GM18907 (cell line): ENCODE measurements at regions not wholly inside any gene's neighbourhood (a gene's known extent, or its start where the extent isn't known, plus 50 kb on each side); places are given as distances from the start of the nearest gene placed in this dataset.
"Not testable (repeated sequence)": the region's sequence is repeated elsewhere in the genome, so short reads cannot be mapped to it uniquely, and the experiment has no call there.

Experiments used
- ATAC-seq: cut with Tn5 transposase; IDR thresholded peaks from one replicate; pipeline ENCODE4 v1.9.1; 2021; ENCODE audit warnings: mild to moderate bottlenecking, moderate library complexity; ENCODE audit not compliant: unreplicated experiment

DNA sequence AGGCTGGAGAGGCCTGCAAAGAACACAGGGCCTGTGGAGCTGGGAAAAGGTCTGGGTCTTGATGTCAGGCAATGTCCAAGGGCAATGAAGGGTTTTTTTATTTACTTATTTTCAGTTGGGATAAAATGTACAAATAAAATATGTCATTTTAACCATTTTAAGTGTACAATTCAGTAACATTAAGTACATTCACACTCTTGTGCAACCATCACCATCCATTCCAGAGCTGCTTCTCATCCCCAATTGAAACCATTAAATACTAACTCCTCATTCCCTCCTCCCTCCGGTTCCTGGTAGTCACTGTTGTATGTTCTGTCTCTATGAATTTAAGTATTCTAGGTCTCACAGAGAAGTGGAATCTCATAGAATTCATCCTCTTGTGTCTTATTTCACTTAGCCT, 444.7 kb downstream of the HS3ST3B1 start:
- no peak for ATAC-seq

DNA sequence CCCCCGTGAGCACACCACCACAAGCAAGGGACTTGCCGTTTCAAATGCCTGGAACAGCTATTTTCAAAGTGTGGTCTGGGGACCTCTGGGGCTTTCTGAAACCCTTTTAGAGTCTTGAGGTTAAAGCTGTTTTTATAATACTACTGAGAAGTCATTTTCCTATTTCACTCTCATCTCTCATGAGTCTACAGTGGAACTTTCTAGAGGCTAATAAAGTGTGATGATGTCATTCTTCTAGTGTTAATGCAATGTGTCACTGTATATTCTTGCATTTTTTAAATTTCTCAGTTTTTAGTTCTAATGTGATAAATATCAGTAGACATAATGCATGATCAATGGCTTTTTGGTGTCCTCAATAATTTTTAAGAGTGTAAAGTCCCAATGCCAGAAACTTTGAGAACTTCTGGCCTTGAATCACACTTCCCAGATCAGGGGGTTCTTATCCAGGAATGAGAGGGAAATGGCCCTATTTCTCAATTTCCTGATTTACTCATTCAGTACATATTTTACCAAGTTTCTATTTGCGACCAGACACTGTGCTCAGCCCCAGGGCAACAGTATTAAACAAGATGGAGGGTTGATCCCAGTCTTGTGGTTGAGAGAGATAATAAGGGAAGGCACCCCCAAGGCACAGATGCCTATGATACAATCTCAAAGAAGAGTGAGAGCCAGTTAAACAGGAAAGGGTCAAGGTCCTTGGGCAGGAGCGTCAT, 444.0 kb downstream of the HS3ST3B1 start:
- peak; percentile 59 for ATAC-seq

DNA sequence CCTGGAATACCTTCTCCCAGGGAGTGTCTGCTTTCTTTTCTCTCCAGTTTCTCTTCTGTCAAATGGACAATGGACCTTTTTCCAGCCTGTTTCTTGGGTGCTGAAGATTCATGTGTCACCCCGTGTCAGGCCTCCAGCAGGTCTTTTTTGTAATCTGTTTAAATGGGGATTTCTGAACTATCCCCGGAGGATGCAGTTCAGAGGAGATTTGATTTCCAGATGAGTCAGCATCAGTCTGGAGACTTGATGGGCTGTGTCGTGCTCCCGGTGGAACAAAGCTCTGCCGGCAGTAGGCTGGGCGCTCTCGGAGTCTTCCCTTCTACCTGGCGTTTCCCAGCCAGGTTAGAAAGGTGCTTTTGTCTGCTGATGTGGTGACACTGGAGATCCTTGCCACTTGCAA, 440.6 kb downstream of the HS3ST3B1 start:
- ATAC-seq, result no peak

DNA sequence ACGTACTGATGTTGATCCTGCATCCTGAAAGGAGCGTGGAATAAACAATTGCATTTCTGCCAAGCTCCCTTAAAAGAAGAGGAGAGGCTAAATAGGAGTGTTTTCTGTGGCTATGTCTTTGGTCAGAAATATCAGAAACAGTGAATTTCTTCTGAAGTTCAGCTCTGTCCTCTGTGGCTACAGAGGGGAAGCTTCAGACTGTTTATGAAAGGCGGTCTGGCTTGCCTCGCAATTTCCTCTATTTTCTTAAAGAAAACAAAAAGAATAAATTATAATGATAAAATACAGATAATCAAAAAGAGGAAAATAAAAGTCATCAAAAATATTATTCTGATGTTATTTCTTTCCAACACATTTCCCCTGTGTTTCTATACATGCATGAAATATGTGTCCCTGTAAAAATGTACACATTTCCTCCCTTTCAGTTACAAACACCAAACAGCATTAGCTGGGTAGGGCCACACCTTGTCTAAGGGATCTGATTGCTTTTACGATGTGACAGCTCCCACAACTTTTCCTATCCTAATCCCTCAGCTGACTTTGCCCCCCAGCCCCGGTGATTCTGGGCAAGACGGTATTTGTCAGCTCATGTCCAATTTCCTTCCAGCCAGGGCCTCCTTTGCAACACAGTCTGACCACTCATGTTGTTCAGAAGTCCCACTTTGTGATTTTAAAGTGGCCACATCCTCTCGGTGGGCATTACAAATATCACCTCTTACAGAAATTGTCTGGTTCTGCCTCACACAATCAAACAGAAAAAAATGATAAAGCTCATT, 439.0 kb downstream of the HS3ST3B1 start:
- no peak for ATAC-seq

DNA sequence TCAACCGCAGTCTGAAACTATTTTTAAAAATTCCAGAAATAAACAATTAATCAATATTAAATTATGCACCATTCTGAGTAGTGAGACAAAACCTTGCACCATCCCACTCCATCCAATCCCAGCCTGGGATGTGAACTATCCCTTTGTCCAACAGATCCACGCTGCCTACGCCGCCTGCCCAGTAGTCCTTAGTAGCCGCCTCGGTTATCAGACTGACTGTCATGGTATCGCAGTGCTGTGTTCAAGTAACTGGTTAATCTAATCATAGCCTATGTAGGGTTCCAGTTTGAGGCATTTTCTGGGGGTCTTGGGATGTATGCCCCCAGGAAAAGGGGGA, 437.7 kb downstream of the HS3ST3B1 start:
- no peak for ATAC-seq

DNA sequence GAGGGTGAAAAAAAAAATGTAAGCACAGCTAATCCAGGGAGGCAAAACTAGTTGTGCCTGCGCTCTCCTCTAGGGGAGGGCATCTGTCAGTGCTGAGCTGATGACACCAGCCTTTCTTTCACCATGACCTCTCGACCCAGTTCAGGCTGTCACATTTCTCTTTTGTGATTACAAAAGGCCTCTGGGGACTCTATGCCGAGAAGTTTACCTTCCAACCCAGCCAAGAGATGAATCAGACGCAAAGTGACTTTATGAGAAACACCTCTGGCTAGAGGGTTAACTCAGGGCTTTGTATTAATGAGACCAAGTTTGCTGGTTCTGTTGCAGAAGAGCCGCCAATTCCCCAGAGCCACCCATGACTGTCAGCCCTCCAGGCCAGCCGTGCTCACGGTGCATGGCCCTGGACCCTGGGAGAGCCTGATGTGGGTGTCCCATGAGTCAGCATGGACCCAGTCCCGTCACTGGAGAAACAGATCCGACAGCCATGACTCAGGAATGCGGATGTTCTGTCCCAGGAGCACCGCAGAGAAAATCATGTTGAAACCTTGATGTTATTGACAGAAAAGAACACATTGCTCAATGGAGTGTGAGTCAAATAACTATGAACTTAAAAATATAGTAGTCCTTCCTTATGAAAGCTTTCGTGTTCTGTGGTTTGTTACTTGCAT, 437.2 kb downstream of the HS3ST3B1 start:
- no peak for ATAC-seq

DNA sequence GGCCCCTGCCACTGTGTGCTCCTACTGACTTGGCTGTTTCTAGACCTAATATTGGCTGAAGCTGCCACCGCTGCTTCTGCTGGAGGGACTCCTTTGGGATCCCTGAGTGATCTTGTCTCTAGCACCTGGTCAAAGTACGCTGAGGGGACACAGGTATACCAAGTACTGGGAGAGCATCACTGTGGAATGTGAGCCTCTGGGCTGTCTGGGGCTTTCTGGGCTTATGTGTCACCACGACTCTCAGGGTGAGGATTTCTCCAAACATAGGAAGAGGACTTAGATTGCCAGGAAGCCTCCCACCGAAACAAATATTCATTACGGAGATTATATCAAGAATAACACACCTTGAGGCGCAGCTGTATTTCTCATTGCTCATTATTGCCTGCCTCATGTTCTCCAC, 435.8 kb downstream of the HS3ST3B1 start:
- no peak for ATAC-seq

DNA sequence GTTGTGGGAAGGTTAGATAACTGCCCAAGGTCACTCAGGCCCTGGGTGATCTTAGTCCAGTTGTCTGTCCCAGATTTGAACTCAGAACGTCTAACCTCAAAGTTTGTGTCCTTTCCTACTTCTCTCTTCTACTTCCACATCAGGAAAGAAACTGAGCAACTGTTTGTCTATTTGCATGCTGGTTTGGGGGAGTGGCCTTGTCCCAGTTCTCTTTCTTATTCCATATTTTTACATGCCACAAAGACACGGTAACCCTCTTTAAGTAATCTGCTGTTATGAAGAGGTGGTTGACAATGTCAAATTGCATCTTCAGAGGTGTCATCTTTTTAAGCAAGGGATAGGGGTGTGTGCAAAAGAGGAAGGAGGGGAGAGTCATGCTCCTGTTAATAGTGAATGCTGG, 432.5 kb downstream of the HS3ST3B1 start:
- no peak for ATAC-seq

DNA sequence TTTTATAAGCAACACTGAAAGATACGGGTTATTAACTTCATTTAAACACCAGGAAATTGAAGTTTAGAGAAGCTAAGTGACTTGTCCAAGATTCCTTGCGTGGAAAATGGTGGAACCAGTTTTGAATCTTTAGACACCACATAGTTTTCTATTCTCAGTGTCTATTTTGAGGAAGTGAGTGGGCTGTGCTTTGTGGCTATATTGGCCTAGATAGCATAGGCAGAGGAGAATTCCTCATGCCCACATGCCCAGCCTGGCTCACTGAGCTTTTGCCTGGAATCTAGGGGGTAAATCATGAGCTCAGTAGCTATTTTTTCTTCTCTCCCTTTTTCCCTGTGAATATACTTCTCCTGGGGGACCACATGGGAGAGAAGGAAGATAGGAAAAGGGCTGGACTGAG, 431.3 kb downstream of the HS3ST3B1 start:
- no peak for ATAC-seq

DNA sequence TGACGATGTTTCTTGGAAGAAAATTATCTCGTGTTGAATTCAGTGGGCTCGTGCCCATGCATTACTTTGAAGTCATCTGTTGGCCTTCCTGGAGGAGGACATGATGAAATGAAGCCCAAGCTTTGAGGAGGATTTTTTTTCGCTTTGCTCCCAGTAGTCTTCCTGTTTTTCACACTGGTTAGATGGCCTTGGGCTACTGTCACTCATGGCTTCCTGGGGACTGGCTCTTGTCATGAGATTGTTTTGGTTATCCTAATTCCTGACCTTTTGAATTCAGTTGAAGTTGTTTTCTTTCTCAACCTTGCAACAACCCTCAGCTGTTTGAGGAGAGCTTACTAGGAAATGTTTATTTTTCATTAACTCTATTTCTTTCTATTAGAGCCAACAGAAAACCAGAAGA, 430.7 kb downstream of the HS3ST3B1 start:
- ATAC-seq, result no peak

DNA sequence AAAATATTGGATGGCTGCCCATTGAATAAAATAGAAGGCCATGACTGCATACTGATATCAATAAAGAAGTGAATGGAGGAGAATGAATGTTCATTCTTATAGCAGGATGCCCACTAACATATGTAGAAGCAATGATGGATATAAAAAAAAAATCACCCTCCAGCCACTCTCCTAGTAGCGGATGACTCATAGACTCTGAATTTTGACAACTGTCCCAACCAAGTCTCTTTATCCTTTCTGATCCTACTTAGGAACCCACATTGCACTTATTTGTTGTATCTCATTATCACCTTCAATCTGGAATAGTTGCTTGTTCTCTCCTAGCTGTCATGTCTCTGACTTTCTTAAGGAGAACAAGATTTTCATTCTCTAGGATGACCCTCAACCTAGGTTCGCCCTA, 429.9 kb downstream of the HS3ST3B1 start:
- no peak for ATAC-seq

DNA sequence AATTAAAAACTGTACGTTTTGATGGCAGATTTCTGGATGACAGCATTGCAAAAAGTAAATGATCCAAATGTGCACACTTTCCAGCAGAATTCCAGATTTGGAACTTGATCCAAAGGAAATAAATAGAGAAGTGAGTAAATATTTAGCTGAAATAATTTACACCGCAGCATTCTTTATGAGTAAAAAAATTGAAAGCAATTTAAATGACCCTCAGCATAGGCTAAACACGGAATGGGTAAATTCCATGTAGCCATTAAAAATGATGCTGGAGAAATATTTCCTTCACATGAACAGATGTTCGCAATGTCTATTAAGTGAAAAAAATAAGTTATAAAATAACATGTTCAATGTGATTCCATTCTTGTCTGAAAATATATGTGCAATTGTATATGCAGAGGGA, 424.8 kb downstream of the HS3ST3B1 start:
- ATAC-seq, result no peak

DNA sequence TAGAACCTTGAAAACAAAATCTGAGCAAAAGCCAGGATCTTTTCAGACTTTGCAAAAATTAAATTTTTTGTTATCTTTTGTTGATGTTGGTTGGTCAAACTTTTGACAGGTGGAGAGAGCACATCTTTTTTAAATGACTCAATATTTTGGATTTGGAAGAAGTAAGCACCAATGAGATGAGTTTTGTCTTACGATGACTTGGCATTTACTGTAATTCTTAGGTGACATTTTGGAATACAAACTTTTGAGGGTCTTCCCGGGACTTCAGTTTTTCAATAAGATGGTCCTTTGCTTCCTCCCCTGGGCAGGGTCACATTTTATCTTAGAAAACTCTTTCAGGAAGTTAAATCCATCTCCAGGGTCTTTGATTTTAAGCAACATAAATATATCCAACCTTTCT, 423.9 kb downstream of the HS3ST3B1 start:
- ATAC-seq, result no peak

DNA sequence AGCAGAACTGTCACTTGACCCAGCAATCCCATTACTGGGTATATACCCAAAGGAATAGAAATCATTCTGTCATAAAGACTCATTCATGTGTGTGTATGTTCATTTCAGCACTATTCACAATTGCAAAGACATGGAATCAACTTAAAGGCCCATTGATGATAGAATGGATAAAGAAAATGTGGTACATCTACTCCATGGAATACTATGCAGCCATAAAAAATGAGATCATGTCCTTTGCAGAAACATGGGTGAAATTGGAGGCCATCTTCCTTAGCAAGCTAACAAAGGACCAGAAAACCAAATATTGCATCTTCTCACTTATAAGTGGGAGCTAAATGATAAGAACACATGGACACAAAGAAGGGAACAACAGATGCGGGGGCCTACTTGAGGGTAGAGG, 422.5 kb downstream of the HS3ST3B1 start:
- ATAC-seq, result not testable (repeated sequence)

DNA sequence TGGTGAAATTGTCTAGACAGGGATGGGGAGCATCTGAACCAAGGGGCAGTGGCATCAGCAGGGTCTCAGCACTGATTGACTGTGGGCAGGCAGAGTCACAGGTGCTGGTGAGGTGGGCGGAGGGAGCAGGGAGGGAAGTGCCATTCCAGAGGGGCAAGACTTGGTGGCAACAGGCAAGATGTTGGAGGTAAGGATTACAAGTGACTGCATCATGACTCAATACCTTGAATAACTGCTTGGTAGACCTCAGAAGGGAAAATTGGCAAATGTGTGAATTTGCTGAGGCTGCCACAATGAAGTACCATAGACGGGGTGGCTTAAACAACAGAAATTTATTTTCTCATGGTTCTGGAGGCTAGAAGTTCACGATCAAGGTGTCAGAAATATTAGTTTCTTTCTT, 419.1 kb downstream of the HS3ST3B1 start:
- no peak for ATAC-seq

DNA sequence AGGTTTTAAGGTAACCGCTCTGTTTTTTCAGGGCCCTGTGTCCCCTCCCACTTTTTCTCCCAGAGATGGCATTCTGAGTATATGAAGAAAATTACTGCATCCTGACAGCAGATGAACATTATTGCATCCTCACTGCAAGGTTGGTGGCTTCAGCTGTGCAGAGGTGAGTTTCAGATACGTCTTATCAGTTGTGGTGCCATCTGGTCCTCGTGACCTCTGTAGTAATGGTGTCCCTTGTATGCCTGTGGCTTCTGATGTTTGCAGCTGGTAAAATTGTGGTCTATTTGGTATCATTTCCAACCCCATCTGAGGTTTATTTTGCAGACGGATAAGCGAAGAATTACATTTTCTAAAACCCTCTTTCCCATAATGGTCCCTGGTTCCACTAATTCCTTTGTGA, 417.0 kb downstream of the HS3ST3B1 start:
- no peak for ATAC-seq

DNA sequence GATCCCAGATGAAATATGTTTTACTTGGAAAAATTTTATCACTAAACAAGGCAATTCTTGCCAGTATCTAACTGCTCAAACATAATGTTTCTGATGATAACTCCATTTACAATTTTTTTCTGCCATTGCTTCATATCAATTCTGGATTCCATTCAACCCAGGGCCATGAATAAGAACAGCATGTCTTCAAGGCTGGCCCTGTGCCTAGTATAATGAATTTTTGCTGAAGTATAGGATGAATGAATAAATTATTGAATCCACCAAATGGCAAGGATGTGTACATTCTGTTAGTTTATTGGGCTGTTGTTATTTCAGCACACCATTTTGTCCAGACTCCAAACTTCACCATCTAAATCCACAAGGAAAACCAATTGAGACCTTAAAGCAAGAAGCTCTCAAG, 414.7 kb downstream of the HS3ST3B1 start:
- ATAC-seq, result no peak

DNA sequence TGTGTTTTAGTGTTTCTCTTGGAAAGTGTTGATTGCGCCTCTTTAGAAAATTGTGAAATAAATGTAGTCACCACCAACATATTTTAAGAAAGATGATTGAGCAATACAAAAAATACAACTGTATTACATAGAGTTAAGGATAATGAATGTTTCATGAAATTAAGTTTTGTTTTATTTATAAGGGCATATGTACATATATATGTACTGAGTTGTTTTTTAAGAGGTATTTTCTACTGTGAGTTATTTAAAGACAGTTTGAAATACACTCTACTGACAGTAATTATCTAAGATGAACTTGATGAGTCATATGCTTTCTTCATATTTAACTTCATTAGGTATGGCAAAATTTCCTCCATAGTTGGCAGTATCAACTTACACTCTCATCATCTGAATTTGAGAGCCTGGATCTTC, 411.7 kb downstream of the HS3ST3B1 start:
- ATAC-seq, result no peak

DNA sequence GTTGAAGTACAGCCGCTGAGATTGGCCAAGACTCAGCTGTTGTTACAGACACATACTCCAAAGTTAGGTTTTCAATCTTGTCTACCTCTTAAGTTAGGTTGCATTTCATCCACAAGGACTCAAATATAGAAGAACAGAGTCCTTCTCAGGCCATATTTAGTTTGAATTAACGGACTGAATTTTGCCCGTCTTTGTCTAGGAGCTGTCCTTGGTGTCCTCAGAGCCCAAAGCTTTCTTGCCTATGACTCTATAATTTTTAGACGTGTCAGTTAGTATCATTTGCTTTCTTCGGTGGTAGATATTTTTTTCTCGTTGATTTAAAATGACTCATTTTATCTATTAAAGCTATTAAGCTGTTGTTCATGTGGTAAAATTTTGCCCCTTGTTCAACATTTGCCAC, 403.2 kb downstream of the HS3ST3B1 start:
- no peak for ATAC-seq

DNA sequence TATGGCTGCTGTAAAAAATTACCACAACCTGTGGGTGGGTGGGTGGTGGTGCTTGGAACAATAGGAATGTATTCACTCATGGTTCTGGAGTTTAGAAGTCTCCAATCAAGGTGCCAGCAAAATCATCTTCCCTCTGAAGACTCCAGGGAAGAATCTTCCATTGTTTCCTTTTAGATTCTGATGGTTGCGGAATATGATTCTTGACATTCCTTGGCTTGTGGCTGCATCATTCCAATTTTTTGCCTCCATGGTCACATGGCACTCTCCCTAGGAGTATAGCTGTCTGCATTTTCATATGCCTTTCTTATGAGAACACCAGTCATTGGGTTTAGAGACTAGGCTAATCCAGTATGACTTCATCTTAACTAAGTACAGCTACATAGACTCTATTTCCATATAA, 401.0 kb downstream of the HS3ST3B1 start:
- no peak for ATAC-seq

DNA sequence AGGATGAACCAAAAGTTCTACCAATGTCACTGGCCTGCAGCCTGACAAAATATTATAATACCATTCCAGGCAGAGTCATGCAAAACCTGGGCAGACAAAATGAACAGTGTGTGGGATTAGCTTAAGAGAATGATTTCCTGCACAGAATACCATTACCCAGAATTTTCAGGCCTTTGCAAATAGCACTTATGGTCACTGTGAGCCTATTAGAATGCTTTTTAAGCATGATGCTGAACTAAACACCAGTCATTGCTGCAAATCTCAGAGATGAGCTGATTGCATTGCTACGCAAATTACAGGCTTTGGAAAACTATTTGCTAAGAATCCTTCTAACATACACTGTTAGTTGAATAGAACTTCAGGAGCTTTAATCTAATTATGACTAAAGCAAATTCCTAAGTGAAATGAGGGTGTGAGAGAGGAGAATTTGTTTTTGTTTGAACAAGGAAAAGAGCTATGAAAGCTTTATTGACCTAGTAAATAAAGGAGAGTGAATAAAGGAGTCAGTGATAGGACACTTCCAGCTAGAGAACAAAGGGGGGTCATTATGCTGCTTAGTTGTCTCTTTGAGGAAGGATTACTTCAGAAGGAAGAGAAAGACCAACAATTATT, 398.8 kb downstream of the HS3ST3B1 start:
- no peak for ATAC-seq

DNA sequence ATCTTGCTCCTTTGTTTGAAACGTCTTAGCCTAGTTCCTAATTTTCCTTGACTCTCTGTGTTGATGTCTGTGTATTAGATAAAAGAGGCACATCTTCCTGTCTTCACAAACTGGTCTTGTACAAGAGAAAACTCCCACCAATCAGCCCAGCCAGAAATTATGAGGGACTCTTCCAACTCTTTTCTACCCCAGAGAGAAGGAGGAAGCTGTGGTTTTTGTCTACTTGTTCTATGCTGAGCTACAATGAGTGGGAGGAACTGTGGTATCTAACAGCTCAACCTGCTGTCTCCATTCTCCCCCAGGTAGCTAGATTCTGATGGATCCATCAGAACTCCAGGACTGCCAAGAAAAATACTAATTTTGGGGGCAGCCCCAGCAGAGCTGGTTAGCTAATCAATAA, 392.5 kb downstream of the HS3ST3B1 start:
- no peak for ATAC-seq
